B cell (primary cell): ENCODE measurements at regions not wholly inside any gene's neighbourhood (a gene's known extent, or its start where the extent isn't known, plus 50 kb on each side); places are given as distances from the start of the nearest gene placed in this dataset.
A peak's percentile ranks its signal among the peaks of the same experiment; 100 is the strongest.
"Not testable (repeated sequence)": the region's sequence is repeated elsewhere in the genome, so short reads cannot be mapped to it uniquely, and the experiment has no call there.

ENCODE experiments used
- ATAC-seq: fragments of 200-7000 bp; cut with Tn5 transposase; one replicate; pipeline ENCODE4 v1.10.0; 2021; ENCODE audit warnings: low read depth, mild to moderate bottlenecking, moderate number of reproducible peaks, moderate library complexity
- CTCF ChIA-PET: fragments of 350-600 bp; sonication (Branson Sonifier 250); formaldehyde crosslinking; loops from one replicate; lab custom pipeline; 2021; ENCODE audit warnings: antibody characterized with exemption, inconsistent platforms; lab: Charles Lee
- POLR2A ChIA-PET: fragments of 350-600 bp; sonication (Branson Sonifier 250); formaldehyde crosslinking; loops from one replicate; lab custom pipeline; 2021; ENCODE audit warnings: antibody characterized with exemption; lab: Charles Lee
- DNase-seq: peaks from one replicate; pipeline ENCODE4 v3.0.0; 2013
- H2AFZ ChIP-seq: 2 replicates; pipeline ENCODE4 v1.6.1; 2012; ENCODE audit warnings: mild to moderate bottlenecking, low read depth, low read length; ENCODE audit not compliant: insufficient read depth, poor library complexity, severe bottlenecking
- H3K27ac ChIP-seq, 2 donors: 1 replicate in 1 of 2; 2 replicates in 1 of 2; pipeline ENCODE4 v1.5.1; 2012 to 2013; ENCODE audit warnings: low read length in 2 of 2, mild to moderate bottlenecking in 2 of 2, moderate library complexity in 1 of 2
- H3K27me3 ChIP-seq, 4 experiments: fragments of 200-600 bp in 1 of 4; sonication (generic) in 1 of 4; replicated peaks in 1 of 4; 1 replicate in 2 of 4; 2 replicates in 2 of 4; pipeline versions ENCODE4 v1.6.1 to v1.7.0; 2013 to 2016; ENCODE audit warnings: low read length in 3 of 4, mild to moderate bottlenecking in 2 of 4, mixed read lengths in 1 of 4, moderate library complexity in 1 of 4; ENCODE audit not compliant: insufficient read depth in 4 of 4, control insufficient read depth in 3 of 4; ENCODE audit errors: control extremely low read depth in 1 of 4
- H3K36me3 ChIP-seq, 2 experiments: replicated peaks in 1 of 2; 1 replicate in 1 of 2; 2 replicates in 1 of 2; pipeline versions ENCODE4 v1.6.1 to v1.7.1; 2013; ENCODE audit warnings: low read length in 1 of 2; ENCODE audit not compliant: insufficient read depth in 2 of 2, control insufficient read depth in 1 of 2; ENCODE audit errors: control extremely low read depth in 1 of 2, extremely low read depth in 1 of 2
- H3K4me1 ChIP-seq, 2 donors: fragments of 200-600 bp in 1 of 2; sonication (generic) in 1 of 2; 1 replicate in 1 of 2; 2 replicates in 1 of 2; pipeline versions ENCODE4 v1.5.1 to v1.6.1; 2013 to 2017; ENCODE audit warnings: low read length in 2 of 2; ENCODE audit not compliant: control insufficient read depth in 2 of 2, insufficient read depth in 2 of 2
- H3K4me2 ChIP-seq: replicated peaks from 2 replicates; pipeline ENCODE3; 2012; ENCODE audit warnings: mild to moderate bottlenecking, low read depth, low read length; ENCODE audit not compliant: poor library complexity, severe bottlenecking
- H3K4me3 ChIP-seq, 5 experiments: fragments of 200-600 bp in 1 of 5; sonication (generic) in 1 of 5; 1 replicate in 3 of 5; 2 replicates in 2 of 5; pipeline versions ENCODE4 v1.5.1 to v1.7.0; 2011 to 2016; ENCODE audit warnings: low read length in 4 of 5, mild to moderate bottlenecking in 4 of 5, low read depth in 2 of 5, control low read depth in 1 of 5, moderate library complexity in 1 of 5; ENCODE audit not compliant: insufficient read depth in 1 of 5; ENCODE audit errors: control extremely low read depth in 1 of 5, extremely low read depth in 1 of 5
- H3K79me2 ChIP-seq: fragments of 200-600 bp; sonication (generic); one replicate; pipeline ENCODE4 v1.6.0; 2016; ENCODE audit warnings: low read length; ENCODE audit not compliant: control insufficient read depth, insufficient read depth
- H3K9ac ChIP-seq: fragments of 200-600 bp; sonication (generic); 2 replicates; pipeline ENCODE4 v1.6.1; 2017; ENCODE audit warnings: mild to moderate bottlenecking, low read length, moderate library complexity
- H3K9me3 ChIP-seq, 3 donors: one replicate each; pipeline versions ENCODE4 v1.6.1 to v1.7.1; 2013; ENCODE audit warnings: low read length in 2 of 3; ENCODE audit not compliant: control insufficient read depth in 2 of 3, insufficient read depth in 1 of 3; ENCODE audit errors: control extremely low read depth in 1 of 3
- H4K20me1 ChIP-seq: 2 replicates; pipeline ENCODE4 v1.6.0; 2012; ENCODE audit warnings: mild to moderate bottlenecking, low read length; ENCODE audit not compliant: insufficient read depth, control insufficient read depth, poor library complexity, severe bottlenecking
- H3K27ac Mint-ChIP-seq: one replicate; pipeline ENCODE4 v1.8.0; 2021; ENCODE audit warnings: mixed read lengths
- H3K27me3 Mint-ChIP-seq: one replicate; pipeline ENCODE4 v1.8.0; 2021; ENCODE audit warnings: mixed read lengths
- H3K4me1 Mint-ChIP-seq: one replicate; pipeline ENCODE4 v1.8.0; 2021; ENCODE audit warnings: mixed read lengths
- H3K4me3 Mint-ChIP-seq: one replicate; pipeline ENCODE4 v1.8.0; 2021; ENCODE audit warnings: mixed read lengths
- H3K9me3 Mint-ChIP-seq: one replicate; pipeline ENCODE4 v1.8.0; 2022; ENCODE audit warnings: mixed read lengths; ENCODE audit not compliant: insufficient read depth
- EZH2 ChIP-seq: IDR thresholded peaks from 2 replicates; pipeline ENCODE4 v1.6.1; 2012; ENCODE audit warnings: borderline replicate concordance, low read depth, mild to moderate bottlenecking, moderate library complexity, low read length; ENCODE audit not compliant: insufficient read depth, poor library complexity, severe bottlenecking
- WGBS: methylation state at CpG from one replicate; pipeline ENCODE4 v1.1.5; 2013; ENCODE audit warnings: missing lambda C conversion rate; ENCODE audit not compliant: insufficient coverage; 5-methylcytosine and 5-hydroxymethylcytosine counted together
- intact Hi-C: fragments of 100-400 bp; cut with micrococcal nuclease; formaldehyde crosslinking; loops from one replicate; pipeline ENCODE4 v1.10.0; 2022
- TF ChIP-seq, protein P1 (sequence below): fragments of 200-600 bp; IDR thresholded peaks from one replicate; pipeline ENCODE4 v1.8.0; 2022; ENCODE audit warnings: antibody characterized with exemption, mild to moderate bottlenecking

DNA sequence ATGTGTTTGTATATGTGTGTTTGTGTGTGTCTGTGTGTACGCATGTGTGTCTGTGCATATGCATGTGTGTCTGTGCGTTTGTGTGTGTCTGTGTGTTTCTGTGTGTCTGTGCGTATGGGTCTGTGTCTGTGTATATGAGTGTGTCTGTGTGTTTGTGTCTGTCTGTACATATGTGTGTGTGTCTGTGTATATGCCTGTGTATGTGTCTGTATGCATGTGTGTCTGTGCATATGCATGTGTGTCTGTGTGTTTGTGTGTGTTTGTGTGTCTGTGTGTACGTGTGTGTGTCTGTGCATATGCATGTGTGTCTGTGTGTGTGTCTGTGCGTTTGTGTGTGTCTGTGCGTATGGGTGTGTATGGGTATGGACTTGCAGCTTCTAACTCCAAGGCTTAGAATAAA is 174.0 kb upstream of the NOX3 start:
- DNase-seq (no peak), ATAC-seq (no peak)
- Histone ChIP-seq H3K4me3 (no peak overlapping the region), H3K9ac (no peak overlapping the region), H4K20me1 (no peaks in the 10 kb centered on the region), H3K4me2 (no peak overlapping the region), H3K27me3 (no peaks in the 10 kb centered on the region), H3K27ac (no peak overlapping the region), H3K4me1 (no peaks in the 10 kb centered on the region), H2AFZ (no peak overlapping the region), H3K79me2 (no peaks in the 10 kb centered on the region), H3K9me3 (peaks cover 0 to 3% (median 0%) of the 10 kb centered on the region in 3 donors), H3K36me3 (no peaks in the 10 kb centered on the region)
- H3K9me3 Mint-ChIP-seq: no peaks in the 10 kb centered on the region
- H3K27ac Mint-ChIP-seq: no peak overlapping the region
- WGBS: 95% methylated on average over 3 of the region's 6 CpGs
- H3K4me3 Mint-ChIP-seq: no peak overlapping the region
- intact Hi-C loops: no loop called here
- peaks cover 3% of the 10 kb centered on the region for H3K27me3 Mint-ChIP-seq
- TF ChIP-seq EZH2: no peak
- TF ChIP-seq, protein P1, sequence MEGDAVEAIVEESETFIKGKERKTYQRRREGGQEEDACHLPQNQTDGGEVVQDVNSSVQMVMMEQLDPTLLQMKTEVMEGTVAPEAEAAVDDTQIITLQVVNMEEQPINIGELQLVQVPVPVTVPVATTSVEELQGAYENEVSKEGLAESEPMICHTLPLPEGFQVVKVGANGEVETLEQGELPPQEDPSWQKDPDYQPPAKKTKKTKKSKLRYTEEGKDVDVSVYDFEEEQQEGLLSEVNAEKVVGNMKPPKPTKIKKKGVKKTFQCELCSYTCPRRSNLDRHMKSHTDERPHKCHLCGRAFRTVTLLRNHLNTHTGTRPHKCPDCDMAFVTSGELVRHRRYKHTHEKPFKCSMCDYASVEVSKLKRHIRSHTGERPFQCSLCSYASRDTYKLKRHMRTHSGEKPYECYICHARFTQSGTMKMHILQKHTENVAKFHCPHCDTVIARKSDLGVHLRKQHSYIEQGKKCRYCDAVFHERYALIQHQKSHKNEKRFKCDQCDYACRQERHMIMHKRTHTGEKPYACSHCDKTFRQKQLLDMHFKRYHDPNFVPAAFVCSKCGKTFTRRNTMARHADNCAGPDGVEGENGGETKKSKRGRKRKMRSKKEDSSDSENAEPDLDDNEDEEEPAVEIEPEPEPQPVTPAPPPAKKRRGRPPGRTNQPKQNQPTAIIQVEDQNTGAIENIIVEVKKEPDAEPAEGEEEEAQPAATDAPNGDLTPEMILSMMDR: no peak
- CTCF ChIA-PET: no interaction called here
- POLR2A ChIA-PET: no interaction called here
- H3K4me1 Mint-ChIP-seq: peaks cover 8% of the 10 kb centered on the region

DNA sequence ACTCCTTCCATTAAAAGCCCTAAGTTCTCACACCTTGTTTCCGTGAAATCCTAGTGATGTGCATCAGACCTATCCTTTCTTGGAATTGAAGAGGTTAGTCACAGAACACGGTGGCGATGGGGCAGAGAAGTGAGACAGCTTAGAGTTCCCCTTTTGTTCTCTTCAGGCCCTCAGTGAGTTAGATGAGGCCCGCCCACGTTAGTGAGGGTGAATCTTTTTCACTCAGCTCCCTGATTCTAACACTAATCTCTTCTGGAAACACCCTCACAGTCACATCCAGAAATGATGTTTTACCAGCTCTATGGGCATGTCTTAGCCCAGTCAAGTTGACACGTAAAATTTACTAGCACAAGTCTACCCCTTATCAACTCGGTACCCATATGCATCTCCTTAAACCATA is 172.7 kb upstream of the NOX3 start:
- intact Hi-C loops: no loop called here
- no peaks in the 10 kb centered on the region for H3K79me2 ChIP-seq
- H3K36me3 ChIP-seq: no peaks in the 10 kb centered on the region
- H3K4me3 Mint-ChIP-seq: no peak overlapping the region
- H3K4me2 ChIP-seq: no peak overlapping the region
- TF ChIP-seq, protein P1: no peak
- TF ChIP-seq EZH2: no peak
- DNase-seq: peak; percentile 5
- no peak overlapping the region for H2AFZ ChIP-seq
- peaks cover 0 to 3% (median 0%) of the 10 kb centered on the region in 3 donors for H3K9me3 ChIP-seq
- no peak overlapping the region for H3K9ac ChIP-seq
- ChIA-PET CTCF (no interaction called here), POLR2A (no interaction called here)
- H3K9me3 Mint-ChIP-seq: no peaks in the 10 kb centered on the region
- H3K27ac Mint-ChIP-seq: no peak overlapping the region
- H3K4me1 ChIP-seq: no peaks in the 10 kb centered on the region
- WGBS: 94% methylated on average over 5 of the region's 7 CpGs
- peaks cover 3% of the 10 kb centered on the region for H3K27me3 Mint-ChIP-seq
- ATAC-seq: no peak
- no peaks in the 10 kb centered on the region for H3K27me3 ChIP-seq
- no peaks in the 10 kb centered on the region for H4K20me1 ChIP-seq
- no peak overlapping the region for H3K27ac ChIP-seq
- H3K4me1 Mint-ChIP-seq: peaks cover 8% of the 10 kb centered on the region
- no peak overlapping the region for H3K4me3 ChIP-seq

DNA sequence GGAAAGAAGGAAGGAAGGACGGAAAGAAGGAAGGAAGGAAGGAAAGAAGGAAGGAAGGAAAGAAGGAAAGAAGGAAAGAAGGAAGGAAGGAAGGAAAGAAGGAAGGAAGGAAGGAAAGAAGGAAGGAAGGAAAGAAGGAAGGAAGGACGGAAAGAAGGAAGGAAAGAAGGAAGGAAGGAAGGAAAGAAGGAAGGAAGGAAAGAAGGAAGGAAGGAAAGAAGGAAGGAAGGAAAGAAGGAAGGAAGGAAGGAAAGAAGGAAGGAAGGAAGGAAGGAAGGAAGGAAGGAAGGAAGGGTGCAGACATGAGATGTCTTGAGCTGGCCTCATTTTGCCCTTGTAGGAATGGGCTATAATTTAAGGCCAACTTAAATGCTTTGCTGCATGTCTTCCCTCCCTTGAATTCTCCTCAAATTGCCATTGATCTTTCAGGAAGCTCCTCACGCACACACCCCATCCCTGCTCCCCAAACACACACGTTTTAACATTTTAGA is 172.1 kb upstream of the NOX3 start:
- POLR2A ChIA-PET, H3K4me2 ChIP-seq, H3K27ac ChIP-seq, ATAC-seq, H4K20me1 ChIP-seq, H3K4me3 Mint-ChIP-seq, H3K79me2 ChIP-seq, H3K9ac ChIP-seq, H3K27me3 Mint-ChIP-seq, H3K27ac Mint-ChIP-seq, DNase-seq, H3K27me3 ChIP-seq, H3K36me3 ChIP-seq, H2AFZ ChIP-seq, H3K4me1 Mint-ChIP-seq, H3K4me1 ChIP-seq, intact Hi-C loops, H3K4me3 ChIP-seq, H3K9me3 ChIP-seq, CTCF ChIA-PET, H3K9me3 Mint-ChIP-seq: not testable (repeated sequence)
- WGBS: 95% methylated on average over 2 of the region's 4 CpGs
